ENCODE measurements at regions not wholly inside any gene's neighbourhood (a gene's known extent, or its start where the extent isn't known, plus 50 kb on each side); places are given as distances from the start of the nearest gene placed in this dataset.
"Not testable (repeated sequence)": the region's sequence is repeated elsewhere in the genome, so short reads cannot be mapped to it uniquely, and the experiment has no call there.

GRCh38 chr18:1488394-1488793, 583.7 kb downstream of the ADCYAP1 start:
- no peak for DNase-seq (ENCODE audit: low spot score)

- no peak for DNase-seq (ENCODE audit: low spot score)
Observed at GRCh38 chr18:1488957-1489356, 584.3 kb downstream of the ADCYAP1 start.

GRCh38 chr18:1495387-1495786, 590.7 kb downstream of the ADCYAP1 start:
- DNase-seq (ENCODE audit: low spot score) = no peak

GRCh38 chr18:1496096-1496495, 591.4 kb downstream of the ADCYAP1 start:
- no peak for DNase-seq (ENCODE audit: low spot score)

GRCh38 chr18:1498216-1498615, 593.5 kb downstream of the ADCYAP1 start:
- no peak for DNase-seq (ENCODE audit: low spot score)

DNA sequence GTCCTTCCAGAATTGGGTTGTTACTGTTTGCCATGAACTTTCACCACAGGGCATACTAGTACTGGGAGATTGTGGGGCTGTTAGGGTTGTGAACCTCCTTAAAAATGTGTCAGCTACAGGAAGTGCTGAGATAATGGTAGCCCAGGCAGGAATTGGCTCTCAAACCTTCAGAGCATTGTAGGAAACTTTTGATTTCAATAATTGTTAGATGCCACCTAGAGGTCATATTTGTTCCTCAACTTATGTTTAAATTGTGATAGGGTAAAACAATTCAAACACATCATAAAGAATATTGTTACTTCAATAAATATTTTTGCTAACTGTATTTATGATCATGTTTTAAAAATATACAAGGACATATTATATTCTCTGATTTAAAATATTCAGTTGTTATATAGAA, 594.6 kb downstream of the ADCYAP1 start:
- no peak for DNase-seq (ENCODE audit: low spot score)

DNA sequence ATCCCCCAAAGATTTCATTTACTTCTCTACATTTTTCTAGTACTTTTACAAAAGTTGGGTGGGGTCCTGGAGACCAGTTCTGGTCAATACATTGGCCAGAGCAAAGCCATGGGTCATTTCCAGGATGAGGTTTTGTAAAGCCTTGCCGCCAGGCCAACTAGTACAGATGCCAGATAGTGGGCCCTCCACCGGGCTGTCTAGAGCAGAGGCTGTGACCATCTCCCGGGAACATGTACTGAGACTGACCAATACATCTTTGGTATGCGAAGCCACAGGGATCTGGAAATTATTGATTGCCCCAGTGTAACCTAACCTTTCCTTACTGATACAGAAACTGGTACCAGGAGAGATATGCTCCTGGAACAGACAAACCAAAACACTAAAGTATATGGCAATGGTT, 599.2 kb downstream of the ADCYAP1 start:
- DNase-seq (ENCODE audit: low spot score) = no peak

GRCh38 chr18:1505856-1506255, 601.2 kb downstream of the ADCYAP1 start:
- DNase-seq (ENCODE audit: low spot score) = no peak

DNA sequence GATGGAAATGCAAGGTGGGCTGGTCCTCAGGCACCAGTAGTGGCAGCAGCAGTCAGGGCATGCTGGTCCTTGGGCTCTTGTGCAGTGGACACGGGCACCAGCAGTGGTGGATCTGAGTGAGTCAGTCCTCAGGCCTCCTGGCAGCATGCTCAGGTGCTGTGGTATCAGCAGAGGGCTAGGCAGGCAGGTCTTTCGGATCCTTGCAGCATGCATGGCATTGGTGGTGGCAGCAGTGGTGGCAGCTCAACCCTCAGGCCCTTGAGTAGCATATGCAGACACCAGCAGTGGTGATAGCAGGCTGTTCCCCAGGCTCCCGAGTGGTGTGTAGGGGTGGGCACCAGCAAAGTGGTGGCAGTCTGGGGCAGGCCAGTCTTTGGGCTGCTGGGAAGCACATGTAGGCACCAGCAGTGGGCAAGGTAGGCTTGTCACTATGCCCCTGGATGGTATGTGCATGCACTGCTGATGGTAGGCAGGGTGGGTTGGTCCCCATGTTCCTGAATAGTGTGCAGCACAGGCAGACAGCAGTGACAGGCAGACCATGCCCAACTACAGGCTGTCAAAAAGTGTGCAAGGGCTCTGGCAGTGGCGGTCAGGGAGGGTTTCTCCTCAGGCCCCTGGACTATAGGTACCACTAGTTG, 606.0 kb downstream of the ADCYAP1 start:
- no peak for DNase-seq (ENCODE audit: low spot score)

DNA sequence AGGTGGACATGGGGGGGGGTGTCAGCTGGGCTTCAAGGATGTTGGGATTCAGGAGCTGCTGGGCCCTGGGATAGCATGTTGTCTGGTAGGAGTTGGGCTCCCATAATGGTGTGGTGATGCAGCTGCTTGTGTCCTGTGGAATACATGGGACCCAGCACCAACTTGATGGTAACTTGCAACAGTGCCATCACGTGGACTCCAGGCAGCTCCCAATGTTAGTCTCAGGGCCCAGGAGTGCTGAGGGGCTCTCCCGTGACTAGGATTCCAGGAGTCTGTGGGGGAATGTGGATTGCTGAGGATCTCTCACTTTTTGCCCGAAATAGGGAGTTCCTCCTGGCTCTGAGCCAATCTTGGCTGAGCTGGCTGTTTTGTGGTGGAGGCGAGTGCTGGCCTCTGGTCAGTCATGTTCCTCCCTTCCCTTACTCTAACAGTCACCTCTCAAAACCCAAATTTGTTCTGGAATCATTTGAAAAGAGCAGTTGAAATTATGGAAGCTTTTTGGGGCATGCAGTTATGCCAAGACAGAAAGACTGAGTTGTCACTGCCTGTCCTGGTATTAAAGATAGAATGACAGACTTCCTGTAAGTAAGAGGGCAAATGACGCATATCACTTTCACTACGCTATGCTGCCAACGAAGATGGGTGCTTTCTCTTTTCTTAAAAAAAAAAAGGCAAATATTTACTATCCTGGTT, 607.1 kb downstream of the ADCYAP1 start:
- no peak for DNase-seq (ENCODE audit: low spot score)

DNA sequence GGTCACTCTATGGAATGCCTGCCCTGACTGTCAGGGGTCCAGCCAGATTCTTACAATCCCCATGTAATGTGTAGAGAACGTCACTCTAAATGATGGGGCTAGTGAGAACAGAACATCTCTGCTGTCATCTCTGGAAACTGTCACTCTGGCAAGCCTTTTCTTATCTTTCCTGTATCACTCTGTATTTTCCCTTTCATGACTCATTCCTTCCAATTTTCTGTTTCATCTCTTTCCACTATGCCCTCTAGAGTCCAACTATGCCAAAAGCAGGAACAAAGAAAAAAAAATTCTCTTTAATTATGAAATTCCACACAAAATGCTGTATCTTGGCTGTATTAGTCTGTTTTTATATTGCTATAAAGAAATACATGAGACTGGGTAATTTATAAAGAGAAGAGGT, 608.8 kb downstream of the ADCYAP1 start:
- no peak for DNase-seq (ENCODE audit: low spot score)

DNA sequence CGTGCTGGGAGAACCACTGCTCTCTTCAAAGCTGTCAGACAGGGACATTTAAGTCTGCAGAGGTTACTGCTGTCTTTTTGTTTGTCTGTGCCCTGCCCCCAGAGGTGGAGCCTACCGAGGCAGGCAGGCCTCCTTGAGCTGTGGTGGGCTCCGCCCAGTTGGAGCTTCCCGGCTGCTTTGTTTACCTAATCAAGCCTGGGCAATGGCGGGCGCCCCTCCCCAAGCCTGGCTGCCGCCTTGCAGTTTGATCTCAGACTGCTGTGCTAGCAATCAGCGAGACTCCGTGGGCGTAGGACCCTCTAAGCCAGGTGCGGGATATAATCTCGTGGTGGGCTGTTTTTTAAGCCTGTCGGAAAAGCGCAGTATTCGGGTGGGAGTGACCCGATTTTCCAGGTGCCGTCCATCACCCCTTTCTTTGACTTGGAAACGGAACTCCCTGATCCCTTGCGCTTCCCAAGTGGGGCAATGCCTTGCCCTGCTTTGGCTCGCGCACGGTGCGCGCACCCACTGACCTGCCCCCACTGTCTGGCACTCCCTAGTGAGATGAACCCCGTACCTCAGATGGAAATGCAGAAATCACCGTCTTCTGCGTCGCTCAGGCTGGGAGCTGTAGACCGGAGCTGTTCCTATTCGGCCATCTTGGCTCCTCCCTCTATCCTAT, 617.0 kb downstream of the ADCYAP1 start:
- DNase-seq (ENCODE audit: low spot score) = not testable (repeated sequence)

DNA sequence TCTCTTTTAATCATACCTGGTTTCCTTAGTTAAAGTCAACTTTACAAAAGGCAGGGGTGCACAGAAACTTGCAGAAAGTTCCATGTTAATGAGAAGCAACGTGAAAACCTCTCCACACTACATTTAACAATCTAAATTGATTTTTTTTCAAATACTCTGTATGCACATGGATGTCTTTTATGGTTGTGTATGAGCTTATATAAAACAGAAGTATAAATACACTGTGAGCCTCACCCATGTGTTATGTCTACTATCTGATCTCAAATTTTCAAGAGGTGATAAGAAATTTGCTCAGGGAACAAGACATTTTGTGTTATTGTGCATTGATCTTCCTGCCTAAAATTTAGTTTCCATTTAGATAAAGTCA, 617.6 kb downstream of the ADCYAP1 start:
- no peak for DNase-seq (ENCODE audit: low spot score)

- DNase-seq (ENCODE audit: low spot score) = no peak
Observed at GRCh38 chr18:1526991-1527390, 622.3 kb downstream of the ADCYAP1 start.

DNA sequence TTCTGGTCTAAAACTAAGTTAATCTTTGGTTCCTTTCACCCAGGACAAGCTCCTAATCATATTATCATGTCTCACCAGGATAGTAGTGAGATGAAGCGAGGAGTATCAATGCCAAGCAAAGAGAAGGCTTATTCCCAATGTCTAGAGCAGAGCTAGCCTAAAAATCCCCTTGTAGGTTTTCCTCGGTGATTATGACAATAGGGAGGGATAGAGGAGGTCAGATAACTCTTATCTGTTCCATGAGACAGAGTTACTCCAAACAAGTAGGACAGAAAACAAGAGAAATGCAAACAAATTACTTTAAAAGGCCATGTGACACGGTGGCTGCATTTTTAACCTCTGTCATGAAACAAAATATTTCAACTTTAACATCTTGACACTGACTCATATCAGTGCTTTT, 623.1 kb downstream of the ADCYAP1 start:
- DNase-seq (ENCODE audit: low spot score) = no peak

DNA sequence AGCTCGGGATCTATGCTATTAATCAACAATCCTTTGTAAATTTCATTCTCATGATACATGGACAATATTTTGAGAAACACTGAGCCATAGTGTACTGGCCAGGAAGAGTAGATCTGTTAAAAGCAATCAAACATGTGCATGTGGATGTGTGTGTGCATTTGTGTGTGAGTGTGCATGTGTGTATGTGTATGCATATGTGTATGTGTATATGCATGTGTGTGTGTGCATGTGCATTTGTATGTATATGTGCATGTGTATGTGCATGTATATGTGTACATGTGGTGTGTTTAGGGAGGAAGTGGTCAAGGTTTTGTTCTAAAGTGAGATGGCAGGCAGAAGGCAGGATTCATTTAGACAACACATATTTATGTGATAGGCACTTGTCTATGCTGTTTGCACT, 623.8 kb downstream of the ADCYAP1 start:
- DNase-seq (ENCODE audit: low spot score) = no peak

- DNase-seq (ENCODE audit: low spot score) = no peak
Observed at GRCh38 chr18:1528964-1529509, 624.4 kb downstream of the ADCYAP1 start.

DNA sequence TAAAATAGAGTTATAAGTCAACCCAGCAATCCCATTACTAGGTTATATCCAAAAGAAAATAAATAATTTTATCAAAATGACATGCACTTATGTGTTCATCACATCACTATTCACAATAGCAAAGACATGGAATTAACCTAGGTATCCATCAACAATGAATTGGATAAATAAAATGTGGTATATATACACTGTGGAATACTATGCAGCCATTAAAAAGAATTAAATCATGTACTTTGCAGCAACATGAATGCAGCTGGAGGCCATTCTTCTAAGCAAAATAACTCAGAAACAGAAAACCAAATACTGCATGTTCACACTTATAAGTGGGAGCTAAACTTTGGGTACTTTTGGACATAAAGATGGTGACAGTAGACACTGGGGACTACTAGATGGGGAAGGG, 626.0 kb downstream of the ADCYAP1 start:
- no peak for DNase-seq (ENCODE audit: low spot score)

- no peak for DNase-seq (ENCODE audit: low spot score)
Observed at GRCh38 chr18:1539276-1539675, 634.6 kb downstream of the ADCYAP1 start.

- DNase-seq (ENCODE audit: low spot score) = no peak
Observed at GRCh38 chr18:1541478-1541877, 636.8 kb downstream of the ADCYAP1 start.

DNA sequence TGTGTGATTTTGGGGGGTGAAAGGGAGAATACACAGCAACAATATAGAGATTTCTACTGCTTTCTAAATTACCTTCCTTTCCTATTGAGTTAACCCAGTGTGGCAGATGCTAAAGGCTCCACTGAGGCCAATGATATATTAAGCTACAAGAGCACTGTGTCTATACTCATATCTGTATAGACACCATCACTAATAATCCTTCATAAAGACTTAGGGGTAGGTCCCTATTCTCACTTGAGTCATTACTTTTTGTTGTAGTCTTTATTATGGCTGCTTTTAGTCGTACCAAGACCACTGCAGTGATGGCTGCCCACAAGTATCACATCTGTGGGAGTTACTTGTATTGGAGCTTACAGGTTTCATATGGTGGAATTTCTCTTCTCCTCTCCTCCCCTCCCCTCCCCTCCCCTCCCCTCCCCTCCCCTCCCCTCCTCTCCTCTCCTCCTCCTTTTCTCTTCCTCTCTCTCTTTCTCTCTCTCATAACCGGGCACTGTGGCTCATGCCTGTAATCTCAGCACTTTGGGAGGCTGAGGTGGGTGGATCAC, 637.6 kb downstream of the ADCYAP1 start:
- no peak for DNase-seq (ENCODE audit: low spot score)

- DNase-seq (ENCODE audit: low spot score) = no peak
Observed at GRCh38 chr18:1544016-1544415, 639.3 kb downstream of the ADCYAP1 start.

GRCh38 chr18:1557711-1558110, 653.0 kb downstream of the ADCYAP1 start:
- DNase-seq (ENCODE audit: low spot score) = not testable (repeated sequence)
